Ramos (cell line): ENCODE measurements at regions not wholly inside any gene's neighbourhood (a gene's known extent, or its start where the extent isn't known, plus 50 kb on each side); places are given as distances from the start of the nearest gene placed in this dataset.

ENCODE experiments used
- in situ Hi-C: fragments of 300-500 bp; cut with MboI; formaldehyde crosslinking; loops from one replicate; pipeline ENCODE4 v1.14.3; 2022; ENCODE audit warnings: low sequenced_read_pairs; ENCODE audit not compliant: unreplicated experiment

DNA sequence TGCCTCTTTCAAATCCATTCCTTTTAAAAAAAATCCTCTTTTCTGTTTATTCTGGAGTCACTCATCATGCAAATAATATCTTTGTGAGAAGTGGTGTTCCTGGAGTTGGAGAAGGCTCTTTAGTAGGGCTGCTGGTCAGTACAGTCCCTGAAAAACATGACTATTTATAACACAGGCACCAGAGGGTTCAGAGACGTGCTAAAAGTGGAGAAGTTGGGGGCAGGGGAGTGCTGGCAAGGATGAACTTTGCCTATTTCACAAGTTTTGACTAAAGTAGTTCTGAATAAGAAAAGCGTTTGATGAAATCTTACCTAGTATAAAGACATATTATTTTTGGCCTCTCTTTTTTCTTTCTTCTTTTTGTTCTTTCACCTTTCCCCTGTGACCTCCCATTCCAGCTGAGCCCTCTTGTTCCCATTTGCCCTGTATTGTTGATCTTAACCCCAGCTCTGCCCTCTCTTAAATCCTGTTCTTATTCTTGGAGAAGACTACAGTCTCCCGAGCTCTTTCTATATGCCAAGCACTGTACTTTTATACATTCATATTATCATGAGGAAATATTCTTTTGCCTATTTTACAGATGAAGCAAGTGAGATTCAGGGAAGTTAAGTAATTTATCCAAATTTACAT lies 129.1 kb downstream of the TM9SF2 start:
- in situ Hi-C loops = no loop called here

GRCh38 chr13:99629641-99630040 lies 128.4 kb downstream of the TM9SF2 start:
- in situ Hi-C loops = no loop called here

- in situ Hi-C loops = no loop called here
Observed at GRCh38 chr13:99628442-99628841, 127.2 kb downstream of the TM9SF2 start.

GRCh38 chr13:99626461-99627082 lies 125.3 kb downstream of the TM9SF2 start:
- in situ Hi-C loops = no loop called here

DNA sequence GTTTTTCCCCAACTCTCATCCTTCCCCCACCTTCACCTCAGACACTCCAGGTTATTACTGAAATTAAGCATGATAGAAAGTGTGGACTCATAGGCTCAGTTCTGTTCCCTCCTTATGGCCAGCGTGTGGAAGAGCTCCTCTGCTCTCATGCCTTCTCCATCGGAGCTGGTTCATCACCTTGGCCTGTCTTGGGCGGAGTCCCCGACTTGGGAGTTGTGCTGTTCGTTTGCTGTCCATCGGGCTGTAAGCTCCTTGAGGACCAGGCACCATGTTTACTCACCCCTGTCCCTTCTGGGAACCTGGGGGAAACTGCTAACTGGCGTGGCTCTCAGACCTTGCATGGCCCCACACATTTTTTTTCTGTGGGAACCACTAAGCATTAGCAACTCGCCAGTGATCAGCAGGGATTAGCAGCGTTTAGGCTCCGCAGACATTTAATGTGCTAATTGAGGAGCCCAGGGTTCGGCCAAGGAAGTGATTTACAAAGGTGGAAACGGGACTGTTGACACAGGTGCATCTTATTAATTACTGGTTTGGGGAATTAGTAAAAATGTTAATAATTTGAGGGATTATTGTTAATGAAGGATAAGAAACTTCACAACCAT lies 123.8 kb downstream of the TM9SF2 start:
- in situ Hi-C loops = no loop called here

DNA sequence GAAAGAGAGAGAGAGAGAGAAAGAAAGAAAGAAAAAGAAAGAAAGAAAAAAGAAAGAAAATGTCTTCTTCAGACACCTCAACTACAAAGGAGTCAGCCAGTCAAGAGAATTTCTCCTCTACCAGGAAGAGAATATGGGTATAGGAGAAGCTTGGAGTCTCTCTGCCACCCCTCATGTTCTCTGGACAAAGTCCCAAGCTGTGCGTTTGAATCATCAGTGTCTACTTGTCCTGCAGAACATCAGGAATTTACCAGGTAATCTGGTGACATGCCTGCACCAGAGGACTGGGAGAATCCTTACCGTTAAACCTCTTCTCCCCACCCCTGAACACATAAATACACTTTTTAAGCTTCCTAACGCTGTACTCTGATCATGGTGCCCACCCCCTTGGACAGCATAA lies 119.5 kb downstream of the TM9SF2 start:
- in situ Hi-C loops = no loop called here

GRCh38 chr13:99619207-99619606 lies 117.9 kb downstream of the TM9SF2 start:
- in situ Hi-C loops = no loop called here

GRCh38 chr13:99617474-99618255 lies 116.4 kb downstream of the TM9SF2 start:
- in situ Hi-C loops = no loop called here

DNA sequence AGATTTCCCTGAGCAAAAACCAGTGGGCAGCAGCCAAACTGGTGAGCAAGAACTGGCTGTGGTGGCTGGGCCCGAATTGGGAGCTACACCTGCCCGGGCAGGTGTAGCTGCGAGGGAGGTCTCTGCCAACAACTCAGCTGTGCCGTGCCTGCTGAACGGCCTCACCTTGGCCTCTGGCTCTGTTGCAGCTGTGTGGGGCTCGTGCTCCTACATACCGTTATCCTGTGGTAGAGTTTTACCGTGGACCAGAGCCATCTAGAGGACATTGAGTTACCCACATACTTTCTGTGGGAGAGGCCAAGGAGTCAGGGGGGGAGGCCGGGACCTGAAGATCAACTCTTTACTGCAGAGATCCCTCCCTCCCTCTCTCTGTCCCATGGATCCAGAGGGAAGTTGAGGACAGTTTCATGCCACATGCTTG lies 113.2 kb downstream of the TM9SF2 start:
- in situ Hi-C loops = no loop called here
